ENCODE measurements at regions not wholly inside any gene's neighbourhood (a gene's known extent, or its start where the extent isn't known, plus 50 kb on each side); places are given as distances from the start of the nearest gene placed in this dataset.

GRCh38 chr11:47899801-47900200 is 51.7 kb upstream of the NUP160 start:
- H3K9me3 ChIP-seq: peaks cover 0 to 6% (median 0%) of the 10 kb centered on the region in 11 donors
- no peak for DNase-seq
- WGBS, 2 donors: 86 to 89% methylated on average over 2 of the region's 2 CpGs
- intact Hi-C loops (cut with DNase I): no loop called here
- H3K36me3 ChIP-seq: no peaks in the 10 kb centered on the region
- no peaks in the 10 kb centered on the region for H3K27me3 ChIP-seq
- ATAC-seq: no peak
- TF ChIP-seq CTCF (IDR thresholded peaks at IDR 0.05): no peak
- no peak overlapping the region for H3K4me3 ChIP-seq
- H3K27ac ChIP-seq: no peak overlapping the region
- no peaks in the 10 kb centered on the region for H3K4me1 ChIP-seq
